Suprapubic skin (tissue), 4 donors: ENCODE measurements at regions not wholly inside any gene's neighbourhood (a gene's known extent, or its start where the extent isn't known, plus 50 kb on each side); places are given as distances from the start of the nearest gene placed in this dataset.

Experiments
- DNase-seq, 2 donors: peaks; one replicate each; pipeline ENCODE4 v3.0.0-alpha.2; 2019; ENCODE audit warnings: low spot score in 2 of 2
- H3K27ac ChIP-seq: fragments of 200-600 bp; sonication (generic); one replicate; pipeline ENCODE4 v1.5.1; 2019
- H3K27me3 ChIP-seq: fragments of 200-600 bp; sonication (generic); one replicate; pipeline ENCODE4 v1.5.1; 2019
- H3K36me3 ChIP-seq: fragments of 200-600 bp; sonication (generic); one replicate; pipeline ENCODE4 v1.5.1; 2019
- H3K4me1 ChIP-seq: fragments of 200-600 bp; sonication (generic); one replicate; pipeline ENCODE4 v1.5.1; 2019
- H3K4me3 ChIP-seq: fragments of 200-600 bp; sonication (generic); one replicate; pipeline ENCODE4 v1.5.1; 2019; ENCODE audit warnings: mild to moderate bottlenecking
- H3K9me3 ChIP-seq: fragments of 200-600 bp; sonication (generic); one replicate; pipeline ENCODE4 v1.5.1; 2019
- CTCF ChIP-seq, 2 donors: fragments of 200-600 bp in 1 of 2; fragments of 450-650 bp in 1 of 2; sonication (generic) in 1 of 2; IDR thresholded peaks; one replicate each; pipeline ENCODE4 v1.5.1; 2016 to 2019; ENCODE audit warnings: antibody characterized with exemption in 2 of 2, mild to moderate bottlenecking in 1 of 2, moderate library complexity in 1 of 2
- EP300 ChIP-seq: sonication (generic); formaldehyde crosslinking; IDR thresholded peaks from one replicate; pipeline ENCODE4 v1.6.1; 2017; ENCODE audit warnings: antibody characterized with exemption
- POLR2A ChIP-seq, 2 donors: fragments of 450-650 bp; IDR thresholded peaks; one replicate each; pipeline ENCODE4 v1.6.1; 2017; ENCODE audit warnings: antibody characterized with exemption in 2 of 2, mild to moderate bottlenecking in 2 of 2, moderate library complexity in 2 of 2
- POLR2AphosphoS5 ChIP-seq, 3 donors: sonication (generic); formaldehyde crosslinking; IDR thresholded peaks; one replicate each; pipeline ENCODE4 v1.6.1; 2017; ENCODE audit warnings: antibody characterized with exemption in 3 of 3
- WGBS: methylation state at CpG from one replicate; pipeline ENCODE4 v1.1.5; 2018; 5-methylcytosine and 5-hydroxymethylcytosine counted together

- no peaks in the 10 kb centered on the region for H3K36me3 ChIP-seq
- no peak overlapping the region for H3K4me3 ChIP-seq
- 82% methylated on average over 3 of the region's 3 CpGs for WGBS
- DNase-seq: no peak
- TF ChIP-seq EP300 (no peak), CTCF (IDR thresholded peaks at IDR 0.05) (no peak), POLR2AphosphoS5 (IDR thresholded peaks at IDR 0.05) (no peak)
- no peaks in the 10 kb centered on the region for H3K4me1 ChIP-seq
- no peak overlapping the region for H3K27ac ChIP-seq
- no peaks in the 10 kb centered on the region for H3K9me3 ChIP-seq
- H3K27me3 ChIP-seq: peaks cover 6% of the 10 kb centered on the region
These were observed 120.6 kb downstream of the MSX2 start for GRCh38 chr5:174844971-174845370.

GRCh38 chr5:174843263-174844250, 119.2 kb downstream of the MSX2 start:
- Histone ChIP-seq H3K36me3 (no peaks in the 10 kb centered on the region), H3K4me3 (no peak overlapping the region), H3K27me3 (peaks cover 6% of the 10 kb centered on the region), H3K27ac (no peak overlapping the region), H3K9me3 (no peaks in the 10 kb centered on the region), H3K4me1 (no peaks in the 10 kb centered on the region)
- no peak for TF ChIP-seq POLR2A (IDR thresholded peaks at IDR 0.05)
- no peak for TF ChIP-seq POLR2AphosphoS5 (IDR thresholded peaks at IDR 0.05)
- TF ChIP-seq CTCF (IDR thresholded peaks at IDR 0.05): no peak
- TF ChIP-seq EP300: no peak
- no peak for DNase-seq
- whole genome bisulfite sequencing: 62% methylated on average over 9 of the region's 9 CpGs

GRCh38 chr5:174840435-174840834, 116.1 kb downstream of the MSX2 start:
- H3K4me1 ChIP-seq: peaks cover 7% of the 10 kb centered on the region
- H3K9me3 ChIP-seq: no peaks in the 10 kb centered on the region
- peaks cover 10% of the 10 kb centered on the region for H3K27me3 ChIP-seq
- no peak for DNase-seq
- H3K27ac ChIP-seq: no peak overlapping the region
- no peaks in the 10 kb centered on the region for H3K36me3 ChIP-seq
- WGBS: 81% methylated on average over 5 of the region's 5 CpGs
- no peak overlapping the region for H3K4me3 ChIP-seq
- TF ChIP-seq POLR2AphosphoS5 (IDR thresholded peaks at IDR 0.05): no peak
- TF ChIP-seq EP300: no peak
- no peak for TF ChIP-seq POLR2A (IDR thresholded peaks at IDR 0.05)
- TF ChIP-seq CTCF (IDR thresholded peaks at IDR 0.05): no peak

- Histone ChIP-seq H3K27ac (no peak overlapping the region), H3K9me3 (no peaks in the 10 kb centered on the region), H3K27me3 (peaks cover 15% of the 10 kb centered on the region), H3K36me3 (no peaks in the 10 kb centered on the region), H3K4me1 (peaks cover 7% of the 10 kb centered on the region), H3K4me3 (no peak overlapping the region)
- WGBS: 100% methylated on average over 1 of the region's 1 CpG
- DNase-seq: no peak
- TF ChIP-seq CTCF (IDR thresholded peaks at IDR 0.05) (no peak), EP300 (no peak), POLR2A (IDR thresholded peaks at IDR 0.05) (no peak), POLR2AphosphoS5 (IDR thresholded peaks at IDR 0.05) (no peak)
These were observed 114.8 kb downstream of the MSX2 start for GRCh38 chr5:174839196-174839595.
